SK-N-MC (cell line): ENCODE measurements at regions not wholly inside any gene's neighbourhood (a gene's known extent, or its start where the extent isn't known, plus 50 kb on each side); places are given as distances from the start of the nearest gene placed in this dataset.
A peak's percentile ranks its signal among the peaks of the same experiment; 100 is the strongest.

ENCODE experiments used
- DNase-seq: peaks from one replicate; pipeline ENCODE4 v3.0.0-alpha.2; 2011; ENCODE audit warnings: low read depth, low spot score
- H3K27ac ChIP-seq: fragments of 200-600 bp; sonication (generic); 2 replicates; pipeline ENCODE4 v1.5.1; 2016; ENCODE audit warnings: mixed run types
- H3K36me3 ChIP-seq: fragments of 200-600 bp; sonication (generic); 2 replicates; pipeline ENCODE4 v1.6.1; 2017; ENCODE audit warnings: antibody characterized with exemption, low read length, mixed read lengths; ENCODE audit not compliant: insufficient read depth
- H3K4me3 ChIP-seq: fragments of 200-600 bp; sonication (generic); 2 replicates; pipeline ENCODE4 v1.5.1; 2016
- H3K9ac ChIP-seq: fragments of 200-600 bp; sonication (generic); 2 replicates; pipeline ENCODE4 v1.8.0; 2017; ENCODE audit warnings: mixed run types, mixed read lengths; ENCODE audit not compliant: insufficient read length
- H3K9me3 ChIP-seq: fragments of 200-600 bp; sonication (generic); 2 replicates; pipeline ENCODE4 v1.6.1; 2017; ENCODE audit warnings: low read depth, mild to moderate bottlenecking, antibody characterized with exemption, low read length, moderate library complexity, mixed read lengths
- EZH2 ChIP-seq: fragments of 200-600 bp; sonication (generic); IDR thresholded peaks from one replicate; pipeline ENCODE4 v1.6.1; 2017; ENCODE audit warnings: antibody characterized with exemption
- FOXP2 ChIP-seq: optimal IDR thresholded peaks from 2 replicates; pipeline ENCODE3; 2011; ENCODE audit warnings: mild to moderate bottlenecking, moderate library complexity; ENCODE audit not compliant: insufficient read depth; ENCODE audit errors: extremely low read length, control extremely low read depth
- POLR2AphosphoS5 ChIP-seq: IDR thresholded peaks from 2 replicates; pipeline ENCODE4 v1.6.1; 2012; ENCODE audit warnings: mild to moderate bottlenecking, low read depth, low read length, borderline replicate concordance

DNA sequence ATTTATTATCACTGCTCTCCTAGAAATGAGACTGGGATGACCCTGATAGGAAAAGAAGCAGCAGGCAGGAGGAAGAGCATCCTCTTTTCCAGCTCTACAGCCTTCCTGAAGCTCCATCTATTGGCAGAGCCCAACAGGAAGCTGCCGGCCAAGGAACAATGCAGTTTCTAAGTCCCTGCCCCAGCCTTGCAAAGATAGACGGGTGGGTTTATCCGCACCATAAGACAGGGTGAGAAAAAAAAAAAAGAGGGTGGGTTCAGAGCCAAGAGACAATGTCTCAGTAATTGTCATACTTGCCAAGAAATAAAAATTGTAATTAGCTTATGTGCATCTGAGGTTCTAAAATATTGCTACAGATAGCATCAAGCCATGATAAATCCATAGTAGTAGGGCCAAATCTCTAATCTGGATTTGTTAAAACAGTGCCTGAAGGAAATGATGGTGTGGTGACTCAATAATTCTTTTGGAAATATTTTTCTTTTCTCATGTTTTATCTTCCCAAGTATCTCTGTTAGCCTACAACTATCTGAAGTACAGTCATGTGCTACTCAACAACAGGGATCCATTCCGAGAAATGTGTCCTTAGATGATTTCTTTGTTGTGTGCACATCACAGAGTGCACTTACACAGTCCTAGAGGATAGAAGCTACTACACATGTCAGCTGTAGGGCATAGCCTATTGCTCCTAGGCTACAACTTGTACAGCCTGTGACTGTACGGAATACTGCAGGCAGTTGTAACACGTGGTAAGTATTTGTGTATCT is 242.9 kb upstream of the CXCL12 start:
- H3K4me3 ChIP-seq, result no peak overlapping the region
- no peak for DNase-seq

GRCh38 chr10:44628921-44629320 is 244.0 kb upstream of the CXCL12 start:
- peak; percentile 55 for DNase-seq
- Histone ChIP-seq H3K9me3 (no peaks in the 10 kb centered on the region), H3K4me3 (peak overlapping the region; percentile 33), H3K27ac (peak overlapping the region; percentile 82), H3K36me3 (no peaks in the 10 kb centered on the region), H3K9ac (no peak overlapping the region)
- TF ChIP-seq FOXP2 (no peak), EZH2 (no peak), POLR2AphosphoS5 (no peak)

More for the DNA sequence above, 242.9 kb upstream of the CXCL12 start:
- H3K9me3 ChIP-seq, result no peaks in the 10 kb centered on the region
- no peaks in the 10 kb centered on the region for H3K36me3 ChIP-seq
- no peak overlapping the region for H3K27ac ChIP-seq
- no peak for TF ChIP-seq EZH2
- no peak for TF ChIP-seq POLR2AphosphoS5
- no peak for TF ChIP-seq FOXP2
- H3K9ac ChIP-seq, result no peak overlapping the region

GRCh38 chr10:44635176-44635575 is 250.3 kb upstream of the CXCL12 start:
- H3K27ac ChIP-seq, result no peak overlapping the region
- H3K9ac ChIP-seq, result no peak overlapping the region
- TF ChIP-seq FOXP2 (no peak), POLR2AphosphoS5 (no peak), EZH2 (no peak)
- no peak for DNase-seq
- no peaks in the 10 kb centered on the region for H3K36me3 ChIP-seq
- H3K9me3 ChIP-seq, result no peaks in the 10 kb centered on the region
- no peak overlapping the region for H3K4me3 ChIP-seq

DNA sequence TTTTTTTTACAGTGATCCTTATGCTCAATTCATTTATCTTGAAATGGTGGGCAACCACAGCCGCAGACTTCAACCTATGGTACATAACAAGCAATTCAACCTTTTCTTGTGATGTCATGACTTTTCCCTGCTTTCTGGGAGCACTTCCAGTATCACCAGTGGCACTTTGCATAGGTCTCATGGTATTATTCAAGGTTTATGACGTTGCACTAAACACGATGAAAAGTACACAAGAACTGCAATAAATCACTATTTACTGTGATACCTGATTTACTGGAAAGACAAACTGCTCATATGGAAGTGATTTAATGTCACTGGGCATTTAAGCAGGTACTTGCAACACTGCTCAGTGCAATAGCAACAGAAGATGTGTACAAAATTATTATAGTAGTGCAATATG is 251.7 kb upstream of the CXCL12 start:
- H3K27ac ChIP-seq, result no peak overlapping the region
- H3K9ac ChIP-seq, result no peak overlapping the region
- no peak for TF ChIP-seq POLR2AphosphoS5
- TF ChIP-seq FOXP2, result no peak
- TF ChIP-seq EZH2, result no peak
- no peaks in the 10 kb centered on the region for H3K36me3 ChIP-seq
- no peak for DNase-seq
- H3K9me3 ChIP-seq, result no peaks in the 10 kb centered on the region
- no peak overlapping the region for H3K4me3 ChIP-seq

DNA sequence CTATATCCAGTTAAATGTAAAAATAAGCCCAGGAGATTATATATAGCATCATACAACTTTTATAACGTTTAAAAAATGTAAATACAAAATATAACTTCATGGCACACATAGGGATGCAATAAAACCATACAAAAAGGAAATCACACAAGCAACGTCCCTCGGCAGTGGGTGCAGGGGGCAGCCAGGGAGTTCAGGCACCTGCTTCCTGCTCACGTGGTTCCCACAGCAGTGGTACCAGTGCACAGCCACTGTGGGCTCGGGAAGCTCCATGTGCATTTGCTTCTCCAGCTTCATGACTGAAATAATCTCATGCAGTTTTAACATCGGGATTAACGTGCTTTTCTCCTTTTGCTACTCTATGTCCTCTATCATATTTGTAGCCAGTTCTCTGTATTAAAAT is 255.5 kb upstream of the CXCL12 start:
- Histone ChIP-seq H3K9ac (no peak overlapping the region), H3K27ac (no peak overlapping the region), H3K4me3 (no peak overlapping the region), H3K9me3 (no peaks in the 10 kb centered on the region), H3K36me3 (no peaks in the 10 kb centered on the region)
- no peak for DNase-seq
- TF ChIP-seq FOXP2, result no peak
- TF ChIP-seq POLR2AphosphoS5, result no peak
- TF ChIP-seq EZH2, result no peak

GRCh38 chr10:44647473-44647872 is 262.6 kb upstream of the CXCL12 start:
- no peak overlapping the region for H3K9ac ChIP-seq
- no peak for DNase-seq
- no peaks in the 10 kb centered on the region for H3K9me3 ChIP-seq
- H3K27ac ChIP-seq, result peak overlapping the region; percentile 96
- TF ChIP-seq EZH2, result no peak
- no peak for TF ChIP-seq POLR2AphosphoS5
- TF ChIP-seq FOXP2, result no peak
- H3K36me3 ChIP-seq, result no peaks in the 10 kb centered on the region
- H3K4me3 ChIP-seq, result no peak overlapping the region

- DNase-seq, result peak; percentile 14
- H3K4me3 ChIP-seq, result no peak overlapping the region
- TF ChIP-seq POLR2AphosphoS5 (no peak), EZH2 (no peak), FOXP2 (no peak)
- H3K9me3 ChIP-seq, result no peaks in the 10 kb centered on the region
- H3K9ac ChIP-seq, result no peak overlapping the region
- peak overlapping the region; percentile 96 for H3K27ac ChIP-seq
- H3K36me3 ChIP-seq, result no peaks in the 10 kb centered on the region
These were observed 263.1 kb upstream of the CXCL12 start for GRCh38 chr10:44647877-44648542.

- H3K9me3 ChIP-seq, result no peaks in the 10 kb centered on the region
- no peaks in the 10 kb centered on the region for H3K36me3 ChIP-seq
- peak overlapping the region; percentile 96 for H3K27ac ChIP-seq
- H3K9ac ChIP-seq, result peak overlapping the region; percentile 37
- H3K4me3 ChIP-seq, result peak overlapping the region; percentile 55
- DNase-seq, result peak; percentile 20
- TF ChIP-seq FOXP2 (no peak), EZH2 (no peak), POLR2AphosphoS5 (no peak)
These were observed 260.2 kb upstream of the TMEM72 start for GRCh38 chr10:44650691-44651661.
